ENCODE measurements at regions not wholly inside any gene's neighbourhood (a gene's known extent, or its start where the extent isn't known, plus 50 kb on each side); places are given as distances from the start of the nearest gene placed in this dataset.

GRCh38 chr12:34396006-34396860 is 373.9 kb downstream of the ALG10 start:
- H3K27ac ChIP-seq (ENCODE audit: low read depth in 2 of 2, low read length in 1 of 2), result no peak overlapping the region
- H3K9me3 ChIP-seq, result no peaks in the 10 kb centered on the region
- TF ChIP-seq SIN3A (IDR thresholded peaks at IDR 0.05; ENCODE audit: borderline replicate concordance, low read depth, low read length), result no peak
- TF ChIP-seq MXI1 (IDR thresholded peaks at IDR 0.05; ENCODE audit: low read depth, low read length), result no peak
- TF ChIP-seq FOXJ3 (CRISPR knock-in tag; IDR thresholded peaks at IDR 0.05), result no peak
- TF ChIP-seq SMC3 (IDR thresholded peaks at IDR 0.05; ENCODE audit: low read depth, low read length), result no peak
- TF ChIP-seq, protein P1, sequence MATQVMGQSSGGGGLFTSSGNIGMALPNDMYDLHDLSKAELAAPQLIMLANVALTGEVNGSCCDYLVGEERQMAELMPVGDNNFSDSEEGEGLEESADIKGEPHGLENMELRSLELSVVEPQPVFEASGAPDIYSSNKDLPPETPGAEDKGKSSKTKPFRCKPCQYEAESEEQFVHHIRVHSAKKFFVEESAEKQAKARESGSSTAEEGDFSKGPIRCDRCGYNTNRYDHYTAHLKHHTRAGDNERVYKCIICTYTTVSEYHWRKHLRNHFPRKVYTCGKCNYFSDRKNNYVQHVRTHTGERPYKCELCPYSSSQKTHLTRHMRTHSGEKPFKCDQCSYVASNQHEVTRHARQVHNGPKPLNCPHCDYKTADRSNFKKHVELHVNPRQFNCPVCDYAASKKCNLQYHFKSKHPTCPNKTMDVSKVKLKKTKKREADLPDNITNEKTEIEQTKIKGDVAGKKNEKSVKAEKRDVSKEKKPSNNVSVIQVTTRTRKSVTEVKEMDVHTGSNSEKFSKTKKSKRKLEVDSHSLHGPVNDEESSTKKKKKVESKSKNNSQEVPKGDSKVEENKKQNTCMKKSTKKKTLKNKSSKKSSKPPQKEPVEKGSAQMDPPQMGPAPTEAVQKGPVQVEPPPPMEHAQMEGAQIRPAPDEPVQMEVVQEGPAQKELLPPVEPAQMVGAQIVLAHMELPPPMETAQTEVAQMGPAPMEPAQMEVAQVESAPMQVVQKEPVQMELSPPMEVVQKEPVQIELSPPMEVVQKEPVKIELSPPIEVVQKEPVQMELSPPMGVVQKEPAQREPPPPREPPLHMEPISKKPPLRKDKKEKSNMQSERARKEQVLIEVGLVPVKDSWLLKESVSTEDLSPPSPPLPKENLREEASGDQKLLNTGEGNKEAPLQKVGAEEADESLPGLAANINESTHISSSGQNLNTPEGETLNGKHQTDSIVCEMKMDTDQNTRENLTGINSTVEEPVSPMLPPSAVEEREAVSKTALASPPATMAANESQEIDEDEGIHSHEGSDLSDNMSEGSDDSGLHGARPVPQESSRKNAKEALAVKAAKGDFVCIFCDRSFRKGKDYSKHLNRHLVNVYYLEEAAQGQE (IDR thresholded peaks at IDR 0.05; ENCODE audit: low read depth, low read length), result no peak
- no peak for TF ChIP-seq RCOR1 (IDR thresholded peaks at IDR 0.05; ENCODE audit: low read length)
- H2AFZ ChIP-seq (ENCODE audit: low read depth), result no peak overlapping the region
- H4K20me1 ChIP-seq (ENCODE audit: insufficient read depth), result no peaks in the 10 kb centered on the region
- CTCF ChIA-PET, result no interaction called here
- H3K9ac ChIP-seq, result no peak overlapping the region
- 14% methylated on average over 19 of the region's 27 CpGs for WGBS (ENCODE audit: low lambda C conversion rate)
- POLR2A ChIA-PET, result no interaction called here
- H3K4me1 ChIP-seq (ENCODE audit: control insufficient read depth in 1 of 2, insufficient read depth in 2 of 2, low read depth in 1 of 2, low read length in 1 of 2), result no peaks in the 10 kb centered on the region
- no peaks in the 10 kb centered on the region for H3F3A ChIP-seq (replicated peaks; ENCODE audit: insufficient read depth)
- no peaks in the 10 kb centered on the region for H3K36me3 ChIP-seq (replicated peaks in 1 of 2; ENCODE audit: control insufficient read depth in 1 of 2, insufficient read depth in 2 of 2, low read length in 1 of 2)
- no peaks in the 10 kb centered on the region for H3K79me2 ChIP-seq (ENCODE audit: insufficient read depth)
- peaks cover 41% of the 10 kb centered on the region; the same call in 1 of the 2 replicates for H3K27me3 ChIP-seq (ENCODE audit: insufficient read depth)
- no peaks in the 10 kb centered on the region for H3K9me2 ChIP-seq
- H3K4me3 ChIP-seq (ENCODE audit: low read depth in 2 of 2, low read length in 1 of 2), result no peak overlapping the region
- no peak overlapping the region for H3K4me2 ChIP-seq
- peak; percentile 1 for DNase-seq

GRCh38 chr12:34396861-34397590 is 374.7 kb downstream of the ALG10 start:
- no peaks in the 10 kb centered on the region for H3K9me3 ChIP-seq
- WGBS (ENCODE audit: low lambda C conversion rate), result 7% methylated on average over 18 of the region's 20 CpGs
- H3K27ac ChIP-seq (ENCODE audit: low read depth in 2 of 2, low read length in 1 of 2), result no peak overlapping the region
- DNase-seq, result peak; percentile 1
- ChIA-PET CTCF (no interaction called here), POLR2A (no interaction called here)
- H3K36me3 ChIP-seq (replicated peaks in 1 of 2; ENCODE audit: control insufficient read depth in 1 of 2, insufficient read depth in 2 of 2, low read length in 1 of 2), result no peaks in the 10 kb centered on the region
- no peaks in the 10 kb centered on the region for H4K20me1 ChIP-seq (ENCODE audit: insufficient read depth)
- no peak overlapping the region for H2AFZ ChIP-seq (ENCODE audit: low read depth)
- no peaks in the 10 kb centered on the region for H3K79me2 ChIP-seq (ENCODE audit: insufficient read depth)
- H3K4me2 ChIP-seq, result no peak overlapping the region
- no peak overlapping the region for H3K4me3 ChIP-seq (ENCODE audit: low read depth in 2 of 2, low read length in 1 of 2)
- H3K9ac ChIP-seq, result no peak overlapping the region
- no peaks in the 10 kb centered on the region for H3K9me2 ChIP-seq
- no peaks in the 10 kb centered on the region for H3F3A ChIP-seq (replicated peaks; ENCODE audit: insufficient read depth)
- H3K4me1 ChIP-seq (ENCODE audit: control insufficient read depth in 1 of 2, insufficient read depth in 2 of 2, low read depth in 1 of 2, low read length in 1 of 2), result no peaks in the 10 kb centered on the region
- peaks cover 33% of the 10 kb centered on the region; the same call in 1 of the 2 replicates for H3K27me3 ChIP-seq (ENCODE audit: insufficient read depth)
- TF ChIP-seq USF2 (IDR thresholded peaks at IDR 0.05; ENCODE audit: borderline replicate concordance, low read depth, low read length), result no peak
- TF ChIP-seq, protein P2, sequence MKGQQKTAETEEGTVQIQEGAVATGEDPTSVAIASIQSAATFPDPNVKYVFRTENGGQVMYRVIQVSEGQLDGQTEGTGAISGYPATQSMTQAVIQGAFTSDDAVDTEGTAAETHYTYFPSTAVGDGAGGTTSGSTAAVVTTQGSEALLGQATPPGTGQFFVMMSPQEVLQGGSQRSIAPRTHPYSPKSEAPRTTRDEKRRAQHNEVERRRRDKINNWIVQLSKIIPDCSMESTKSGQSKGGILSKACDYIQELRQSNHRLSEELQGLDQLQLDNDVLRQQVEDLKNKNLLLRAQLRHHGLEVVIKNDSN (IDR thresholded peaks at IDR 0.05; ENCODE audit: borderline replicate concordance, low read depth), result no peak
- TF ChIP-seq RAD21 (IDR thresholded peaks at IDR 0.05; ENCODE audit: low read length), result no peak
- no peak for TF ChIP-seq ZBTB33 (IDR thresholded peaks at IDR 0.05; ENCODE audit: borderline replicate concordance, low read depth)
- no peak for TF ChIP-seq ELF1 (IDR thresholded peaks at IDR 0.05)
- no peak for TF ChIP-seq SIN3A (IDR thresholded peaks at IDR 0.05; ENCODE audit: borderline replicate concordance, low read depth, low read length)
- TF ChIP-seq CHD2 (IDR thresholded peaks at IDR 0.05; ENCODE audit: low read length, partially characterized antibody), result no peak
- TF ChIP-seq, protein P3, sequence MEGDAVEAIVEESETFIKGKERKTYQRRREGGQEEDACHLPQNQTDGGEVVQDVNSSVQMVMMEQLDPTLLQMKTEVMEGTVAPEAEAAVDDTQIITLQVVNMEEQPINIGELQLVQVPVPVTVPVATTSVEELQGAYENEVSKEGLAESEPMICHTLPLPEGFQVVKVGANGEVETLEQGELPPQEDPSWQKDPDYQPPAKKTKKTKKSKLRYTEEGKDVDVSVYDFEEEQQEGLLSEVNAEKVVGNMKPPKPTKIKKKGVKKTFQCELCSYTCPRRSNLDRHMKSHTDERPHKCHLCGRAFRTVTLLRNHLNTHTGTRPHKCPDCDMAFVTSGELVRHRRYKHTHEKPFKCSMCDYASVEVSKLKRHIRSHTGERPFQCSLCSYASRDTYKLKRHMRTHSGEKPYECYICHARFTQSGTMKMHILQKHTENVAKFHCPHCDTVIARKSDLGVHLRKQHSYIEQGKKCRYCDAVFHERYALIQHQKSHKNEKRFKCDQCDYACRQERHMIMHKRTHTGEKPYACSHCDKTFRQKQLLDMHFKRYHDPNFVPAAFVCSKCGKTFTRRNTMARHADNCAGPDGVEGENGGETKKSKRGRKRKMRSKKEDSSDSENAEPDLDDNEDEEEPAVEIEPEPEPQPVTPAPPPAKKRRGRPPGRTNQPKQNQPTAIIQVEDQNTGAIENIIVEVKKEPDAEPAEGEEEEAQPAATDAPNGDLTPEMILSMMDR (IDR thresholded peaks at IDR 0.05), result no peak
- no peak for TF ChIP-seq EP300 (IDR thresholded peaks at IDR 0.05; ENCODE audit: borderline replicate concordance in 1 of 2, low read depth in 1 of 2, low read length in 1 of 2)
- TF ChIP-seq TCF12 (IDR thresholded peaks at IDR 0.05), result no peak
- TF ChIP-seq MXI1 (IDR thresholded peaks at IDR 0.05; ENCODE audit: low read depth, low read length), result no peak
- TF ChIP-seq RCOR1 (IDR thresholded peaks at IDR 0.05; ENCODE audit: low read length), result no peak
